GM12874 (cell line): ENCODE measurements at regions not wholly inside any gene's neighbourhood (a gene's known extent, or its start where the extent isn't known, plus 50 kb on each side); places are given as distances from the start of the nearest gene placed in this dataset.

Experiments
- TF ChIP-seq, protein P1 (sequence below): IDR thresholded peaks from 2 replicates; pipeline ENCODE4 v1.5.1; 2011; ENCODE audit warnings: low read depth, mild to moderate bottlenecking, control low read depth, low read length, moderate library complexity; ENCODE audit not compliant: insufficient read depth

DNA sequence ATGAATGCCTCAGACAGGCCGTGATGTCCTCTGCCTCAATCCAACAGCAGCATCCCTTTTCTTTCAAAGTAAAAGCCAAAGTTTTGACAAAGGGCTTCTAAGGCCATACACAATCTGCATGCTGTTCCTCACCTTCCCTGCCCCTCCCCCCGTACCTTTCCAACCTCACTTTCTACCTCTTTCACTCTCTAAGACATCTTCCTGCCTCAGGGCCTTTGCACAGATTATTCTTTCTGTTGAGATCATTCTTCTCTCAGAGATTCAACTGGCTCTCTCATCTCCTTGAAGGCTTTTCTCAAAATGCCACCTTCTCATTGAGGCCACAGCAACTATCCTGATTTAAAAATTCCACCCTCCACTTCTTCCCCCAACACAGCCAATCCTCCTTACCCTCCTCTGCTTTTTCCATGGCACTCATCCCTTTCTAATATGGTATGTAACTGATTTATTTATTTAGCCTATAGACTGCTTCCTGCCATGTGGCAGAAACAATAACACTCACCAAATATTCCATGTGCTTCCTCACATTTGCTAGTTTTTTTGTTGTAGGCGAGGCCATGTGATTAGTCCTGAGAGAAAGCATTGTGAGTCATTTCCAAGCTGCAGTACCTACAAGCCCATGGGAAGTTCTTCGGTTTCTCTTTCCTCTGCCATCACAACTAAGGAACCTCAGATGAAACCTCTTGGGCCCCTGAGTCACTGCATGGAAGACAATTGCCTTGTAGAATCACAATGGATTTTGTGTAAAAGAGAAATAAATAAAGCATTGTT, 58.7 kb upstream of the GADD45A start:
- TF ChIP-seq, protein P1, sequence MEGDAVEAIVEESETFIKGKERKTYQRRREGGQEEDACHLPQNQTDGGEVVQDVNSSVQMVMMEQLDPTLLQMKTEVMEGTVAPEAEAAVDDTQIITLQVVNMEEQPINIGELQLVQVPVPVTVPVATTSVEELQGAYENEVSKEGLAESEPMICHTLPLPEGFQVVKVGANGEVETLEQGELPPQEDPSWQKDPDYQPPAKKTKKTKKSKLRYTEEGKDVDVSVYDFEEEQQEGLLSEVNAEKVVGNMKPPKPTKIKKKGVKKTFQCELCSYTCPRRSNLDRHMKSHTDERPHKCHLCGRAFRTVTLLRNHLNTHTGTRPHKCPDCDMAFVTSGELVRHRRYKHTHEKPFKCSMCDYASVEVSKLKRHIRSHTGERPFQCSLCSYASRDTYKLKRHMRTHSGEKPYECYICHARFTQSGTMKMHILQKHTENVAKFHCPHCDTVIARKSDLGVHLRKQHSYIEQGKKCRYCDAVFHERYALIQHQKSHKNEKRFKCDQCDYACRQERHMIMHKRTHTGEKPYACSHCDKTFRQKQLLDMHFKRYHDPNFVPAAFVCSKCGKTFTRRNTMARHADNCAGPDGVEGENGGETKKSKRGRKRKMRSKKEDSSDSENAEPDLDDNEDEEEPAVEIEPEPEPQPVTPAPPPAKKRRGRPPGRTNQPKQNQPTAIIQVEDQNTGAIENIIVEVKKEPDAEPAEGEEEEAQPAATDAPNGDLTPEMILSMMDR, result no peak

DNA sequence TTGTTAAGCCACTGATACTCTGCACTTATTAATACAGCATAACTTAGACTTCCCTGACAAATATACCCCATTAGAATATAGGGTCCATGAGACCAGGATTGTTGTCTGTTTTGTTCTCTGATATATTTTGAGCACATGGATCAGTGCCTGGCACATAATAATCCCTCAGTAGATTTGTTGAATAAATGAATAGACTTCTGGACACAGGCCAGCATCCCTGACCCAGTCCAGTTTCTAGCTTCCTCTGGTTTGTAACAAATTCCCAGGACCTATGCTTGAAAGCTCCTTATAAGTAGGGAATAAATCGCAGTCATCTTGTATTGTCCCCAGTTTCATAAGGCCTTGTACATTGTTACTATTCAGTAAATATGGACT, 58.2 kb upstream of the GADD45A start:
- TF ChIP-seq, protein P1, result no peak

DNA sequence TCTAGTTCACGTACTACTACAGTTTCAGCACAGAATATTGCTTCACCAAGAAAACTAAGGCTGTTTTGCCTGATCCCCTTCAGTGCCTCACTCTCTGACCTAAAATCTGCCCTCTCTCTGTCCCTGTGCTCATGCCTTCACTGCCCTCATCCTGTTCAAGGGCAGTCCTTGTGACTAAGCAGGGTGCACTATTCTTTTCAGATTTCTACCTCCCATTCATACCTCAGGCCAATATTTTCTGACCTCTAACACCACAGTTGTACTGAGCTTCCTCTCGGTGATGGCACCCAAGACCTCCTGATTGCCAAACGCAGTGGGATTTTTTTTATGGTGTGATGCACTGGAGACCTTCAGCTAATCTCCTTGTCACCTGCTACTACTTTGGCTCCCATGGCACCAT, 57.7 kb upstream of the GADD45A start:
- TF ChIP-seq, protein P1, result no peak

DNA sequence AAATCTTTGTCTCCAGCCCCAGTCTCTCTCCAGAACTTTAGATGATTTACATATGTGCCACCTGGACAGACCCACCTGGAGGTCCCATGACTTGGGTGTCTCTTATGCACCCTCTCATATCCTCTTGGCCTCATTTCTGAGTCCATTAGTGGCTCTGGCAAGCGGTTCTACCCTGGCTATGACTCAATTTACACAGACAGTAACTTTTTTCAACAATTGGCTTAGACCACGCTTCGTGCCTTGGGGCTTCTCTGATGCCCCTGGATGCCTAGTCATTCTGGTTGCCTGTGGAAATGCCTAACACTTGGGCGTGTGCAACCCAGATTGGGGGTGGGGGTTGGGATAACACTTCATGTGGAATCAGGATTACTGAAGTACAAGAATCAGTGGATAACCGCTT, 57.1 kb upstream of the GADD45A start:
- TF ChIP-seq, protein P1, result no peak

DNA sequence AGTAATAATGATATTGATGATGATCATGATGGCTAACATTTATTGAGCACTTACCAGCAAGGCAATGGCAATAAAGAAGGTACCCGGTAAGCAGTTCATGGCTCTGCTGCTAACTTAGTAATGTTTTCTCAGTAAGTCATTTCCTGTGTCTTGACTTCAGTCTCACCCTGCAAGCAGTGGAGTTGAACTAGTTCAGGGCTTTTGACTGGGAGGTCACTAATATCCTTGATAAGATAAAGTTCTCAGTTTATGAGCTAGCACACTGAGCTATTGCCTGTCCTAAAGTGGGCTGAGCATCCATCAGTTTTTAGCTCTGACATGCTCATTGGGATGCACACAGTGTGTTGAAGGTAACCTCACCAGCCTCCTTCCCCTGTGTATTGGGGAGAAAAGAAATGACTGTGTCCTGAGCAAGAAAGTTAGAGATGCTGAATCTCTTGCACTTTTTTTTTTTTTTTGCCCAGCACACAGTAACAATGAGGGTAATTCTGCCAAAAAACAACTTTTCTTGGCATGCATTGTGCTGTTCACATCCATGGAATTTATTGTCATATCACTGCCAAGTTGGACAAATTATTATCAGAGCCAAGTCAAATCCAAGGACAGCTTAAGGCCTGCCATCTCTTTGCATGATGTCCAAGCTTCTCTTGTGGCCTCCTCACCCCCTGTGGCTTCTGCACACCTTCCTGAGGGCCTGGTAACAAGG, 55.5 kb upstream of the GADD45A start:
- TF ChIP-seq, protein P1, result no peak

DNA sequence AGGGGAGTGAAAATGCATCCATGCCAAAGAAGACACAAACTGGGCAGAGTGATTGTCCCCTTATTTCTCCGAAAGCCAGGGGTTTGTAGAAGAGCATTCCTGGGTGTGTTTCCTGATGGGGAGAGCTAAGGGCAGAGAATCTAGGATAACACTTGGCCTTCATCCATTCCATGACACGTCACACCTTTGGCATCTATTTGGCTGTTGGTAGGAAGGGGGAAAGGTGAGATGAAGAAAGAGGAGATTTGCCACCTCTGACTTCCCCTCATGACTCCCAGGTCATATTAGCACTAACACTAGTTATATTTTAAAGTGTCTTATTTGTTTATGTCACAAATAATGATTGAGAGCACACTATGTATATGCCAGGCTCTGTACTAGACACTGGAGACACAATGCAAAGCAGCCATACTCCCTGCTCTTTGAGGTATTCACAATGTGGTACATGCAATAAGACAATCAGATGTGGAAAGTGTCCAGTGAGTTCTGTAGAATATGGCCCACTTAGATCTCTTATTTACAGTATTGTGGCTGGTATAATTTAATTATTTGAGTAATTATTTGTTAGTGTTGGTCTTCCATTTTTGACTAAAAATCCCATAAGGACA, 54.5 kb upstream of the GADD45A start:
- TF ChIP-seq, protein P1, result no peak

DNA sequence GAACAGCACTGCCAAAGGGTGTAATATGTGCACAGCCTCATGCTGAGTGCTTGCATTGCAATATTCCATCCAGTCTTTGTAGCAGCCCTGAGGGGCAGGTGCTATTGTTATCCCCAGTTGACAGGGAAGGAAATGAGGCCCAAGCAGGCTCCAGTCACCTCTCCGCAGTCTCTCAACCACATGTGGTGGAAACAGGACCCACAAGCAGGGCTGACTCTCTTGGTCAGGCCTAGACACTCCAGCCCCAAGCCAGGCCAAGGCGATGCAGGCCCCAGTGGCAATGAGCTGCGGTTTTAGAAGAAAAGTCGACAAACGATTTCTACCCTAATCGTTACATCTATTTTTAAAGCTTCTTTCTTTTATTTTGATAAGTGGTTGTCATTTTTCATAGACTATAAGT, 52.6 kb upstream of the GADD45A start:
- TF ChIP-seq, protein P1, result no peak
